NCI-H2107 (cell line): ENCODE measurements at regions not wholly inside any gene's neighbourhood (a gene's known extent, or its start where the extent isn't known, plus 50 kb on each side); places are given as distances from the start of the nearest gene placed in this dataset.
"Not testable (repeated sequence)": the region's sequence is repeated elsewhere in the genome, so short reads cannot be mapped to it uniquely, and the experiment has no call there.

Experiments used
- DNase-seq: peaks from one replicate; lab custom pipeline; 2025; lab: John Stamatoyannopoulos, UW

GRCh38 chr4:127309369-127310102 lies 323.2 kb upstream of the INTU start:
- no peak for DNase-seq

GRCh38 chr4:127311371-127311770 lies 321.4 kb upstream of the INTU start:
- DNase-seq = no peak

GRCh38 chr4:127311924-127312323 lies 320.8 kb upstream of the INTU start:
- DNase-seq = no peak

- DNase-seq = no peak
Measured at GRCh38 chr4:127313767-127314166, 319.0 kb upstream of the INTU start.

GRCh38 chr4:127327491-127327890 lies 305.3 kb upstream of the INTU start:
- DNase-seq = no peak

GRCh38 chr4:127335073-127335620 lies 297.6 kb upstream of the INTU start:
- DNase-seq = no peak

- DNase-seq = no peak
Measured at GRCh38 chr4:127335732-127336131, 297.0 kb upstream of the INTU start.

- not testable (repeated sequence) for DNase-seq
Measured at GRCh38 chr4:127343123-127343522, 289.6 kb upstream of the INTU start.

- DNase-seq = no peak
Measured at GRCh38 chr4:127344071-127344470, 288.7 kb upstream of the INTU start.

GRCh38 chr4:127347936-127348335 lies 284.8 kb upstream of the INTU start:
- DNase-seq = no peak

- no peak for DNase-seq
Measured at GRCh38 chr4:127352220-127353113, 280.3 kb upstream of the INTU start.

GRCh38 chr4:127355743-127356142 lies 277.0 kb upstream of the INTU start:
- no peak for DNase-seq

GRCh38 chr4:127357765-127358164 lies 275.0 kb upstream of the INTU start:
- DNase-seq = no peak

- no peak for DNase-seq
Measured at GRCh38 chr4:127362686-127363085, 270.1 kb upstream of the INTU start.

GRCh38 chr4:127364397-127364796 lies 268.4 kb upstream of the INTU start:
- DNase-seq = no peak

GRCh38 chr4:127364911-127365310 lies 267.8 kb upstream of the INTU start:
- DNase-seq = no peak

GRCh38 chr4:127370604-127371003 lies 262.2 kb upstream of the INTU start:
- DNase-seq = no peak

- DNase-seq = no peak
Measured at GRCh38 chr4:127379499-127379898, 253.3 kb upstream of the INTU start.

GRCh38 chr4:127379948-127380347 lies 252.8 kb upstream of the INTU start:
- not testable (repeated sequence) for DNase-seq

GRCh38 chr4:127383666-127384065 lies 249.1 kb upstream of the INTU start:
- DNase-seq = no peak

GRCh38 chr4:127394516-127394915 lies 238.2 kb upstream of the INTU start:
- DNase-seq = no peak

- no peak for DNase-seq
Measured at GRCh38 chr4:127400276-127400675, 232.5 kb upstream of the INTU start.
